GM23338 (cell line): ENCODE measurements at regions not wholly inside any gene's neighbourhood (a gene's known extent, or its start where the extent isn't known, plus 50 kb on each side); places are given as distances from the start of the nearest gene placed in this dataset.
"Not testable (repeated sequence)": the region's sequence is repeated elsewhere in the genome, so short reads cannot be mapped to it uniquely, and the experiment has no call there.

ENCODE experiments used
- ATAC-seq: fragments of 200-7000 bp; cut with Tn5 transposase; 3 replicates; pipeline ENCODE4 v1.9.1; 2020
- DNase-seq: peaks from one replicate; pipeline ENCODE4 v3.0.0-alpha.2; 2015; ENCODE audit warnings: low spot score
- H2AFZ ChIP-seq: fragments of 200-600 bp; sonication (generic); 2 replicates; pipeline ENCODE4 v1.8.0; 2016; ENCODE audit warnings: antibody characterized with exemption, mild to moderate bottlenecking, moderate library complexity
- H3F3A ChIP-seq: fragments of 200-600 bp; sonication (generic); replicated peaks from 2 replicates; pipeline ENCODE4 v1.8.0; 2017; ENCODE audit warnings: antibody characterized with exemption, mixed run types, low read depth
- H3K27ac ChIP-seq: fragments of 200-600 bp; sonication (generic); 2 replicates; pipeline ENCODE4 v1.6.1; 2016; ENCODE audit warnings: low read depth
- H3K27me3 ChIP-seq: fragments of 200-600 bp; sonication (generic); 2 replicates; pipeline ENCODE4 v1.8.0; 2016; ENCODE audit warnings: mild to moderate bottlenecking, mixed run types, moderate library complexity; ENCODE audit not compliant: insufficient read depth
- H3K36me3 ChIP-seq: fragments of 200-600 bp; sonication (generic); 2 replicates; pipeline ENCODE4 v1.8.0; 2016; ENCODE audit warnings: mild to moderate bottlenecking; ENCODE audit not compliant: insufficient read depth
- H3K4me1 ChIP-seq: fragments of 200-600 bp; sonication (generic); 2 replicates; pipeline ENCODE4 v1.8.0; 2016; ENCODE audit warnings: mild to moderate bottlenecking, moderate library complexity; ENCODE audit not compliant: insufficient read depth
- H3K4me2 ChIP-seq: fragments of 200-600 bp; sonication (generic); 2 replicates; pipeline ENCODE4 v1.7.1; 2017; ENCODE audit warnings: mixed run types
- H3K4me3 ChIP-seq: fragments of 200-600 bp; sonication (generic); 2 replicates; pipeline ENCODE4 v1.6.1; 2016; ENCODE audit warnings: mixed run types
- H3K79me2 ChIP-seq: fragments of 200-600 bp; sonication (generic); replicated peaks from 2 replicates; pipeline ENCODE4 v1.8.0; 2017; ENCODE audit warnings: mild to moderate bottlenecking; ENCODE audit not compliant: insufficient read depth
- H3K9me2 ChIP-seq: fragments of 200-600 bp; sonication (generic); 2 replicates; pipeline ENCODE4 v1.8.0; 2017; ENCODE audit not compliant: insufficient read depth
- H4K20me1 ChIP-seq: fragments of 200-600 bp; sonication (generic); replicated peaks from 2 replicates; pipeline ENCODE4 v1.8.0; 2017; ENCODE audit warnings: mild to moderate bottlenecking; ENCODE audit not compliant: insufficient read depth
- H3K27ac Mint-ChIP-seq: 2 replicates; pipeline ENCODE4 v1.8.0; 2020; ENCODE audit warnings: inconsistent platforms, mild to moderate bottlenecking, moderate library complexity, mixed read lengths
- H3K27me3 Mint-ChIP-seq: 3 replicates; pipeline ENCODE4 v1.8.0; 2022; ENCODE audit warnings: low read depth, mild to moderate bottlenecking, moderate library complexity, mixed read lengths, inconsistent platforms; ENCODE audit not compliant: insufficient read depth, poor library complexity
- H3K36me3 Mint-ChIP-seq: 3 replicates; pipeline ENCODE4 v1.8.0; 2021; ENCODE audit warnings: low read depth, mild to moderate bottlenecking, inconsistent platforms, moderate library complexity, mixed read lengths
- H3K4me1 Mint-ChIP-seq: 3 replicates; pipeline ENCODE4 v1.8.0; 2020; ENCODE audit warnings: mild to moderate bottlenecking, inconsistent platforms, mixed read lengths
- H3K4me3 Mint-ChIP-seq: 3 replicates; pipeline ENCODE4 v1.8.0; 2021; ENCODE audit warnings: moderate library complexity, mild to moderate bottlenecking, inconsistent platforms, mixed read lengths
- H3K9me3 Mint-ChIP-seq: 3 replicates; pipeline ENCODE4 v1.8.0; 2020; ENCODE audit warnings: moderate library complexity, mild to moderate bottlenecking, inconsistent platforms, mixed read lengths
- CTCF ChIP-seq, 2 experiments: fragments of 200-600 bp in 1 of 2; sonication (generic) in 1 of 2; conservative IDR thresholded peaks; 2 replicates each; pipeline versions ENCODE4 v1.5.1 to v1.6.1; 2016 to 2017; ENCODE audit warnings: antibody characterized with exemption in 2 of 2, low read depth in 2 of 2, mild to moderate bottlenecking in 2 of 2, moderate library complexity in 1 of 2
- EZH2 ChIP-seq: fragments of 200-600 bp; sonication (generic); IDR thresholded peaks from one replicate; pipeline ENCODE4 v1.8.0; 2017; ENCODE audit warnings: antibody characterized with exemption, mild to moderate bottlenecking, low read depth; ENCODE audit not compliant: unreplicated experiment
- JUNB ChIP-seq: IDR thresholded peaks from one replicate; pipeline ENCODE4 v1.6.1; 2016; ENCODE audit warnings: antibody characterized with exemption; ENCODE audit not compliant: unreplicated experiment
- STAT1 ChIP-seq: IDR thresholded peaks from one replicate; pipeline ENCODE4 v1.6.1; 2016; ENCODE audit warnings: antibody characterized with exemption; ENCODE audit not compliant: unreplicated experiment
- TF ChIP-seq, protein P1 (sequence below): fragments of 250-450 bp; sonication (Bioruptor Pico); IDR thresholded peaks from 2 replicates; pipeline ENCODE4 v1.5.0; 2020; ENCODE audit warnings: mild to moderate bottlenecking, moderate library complexity
- TF ChIP-seq, protein P2 (sequence below): IDR thresholded peaks from 2 replicates; pipeline ENCODE4 v1.6.1; 2016; ENCODE audit warnings: antibody characterized with exemption

GRCh38 chr10:42177793-42178689, 460.3 kb downstream of the ZNF33B start:
- H3K27me3 Mint-ChIP-seq, H3F3A ChIP-seq, H3K4me2 ChIP-seq, H3K36me3 ChIP-seq, H3K9me2 ChIP-seq, H3K79me2 ChIP-seq, H3K4me3 Mint-ChIP-seq, H3K27me3 ChIP-seq, H4K20me1 ChIP-seq, H3K4me1 Mint-ChIP-seq, H3K27ac Mint-ChIP-seq, H3K4me3 ChIP-seq, ATAC-seq, H3K27ac ChIP-seq, H2AFZ ChIP-seq, H3K4me1 ChIP-seq: not testable (repeated sequence)
- DNase-seq: peak; percentile 0
- TF ChIP-seq CTCF (conservative IDR thresholded peaks at IDR 0.05; ENCODE audit: low read depth in 2 of 2): peak; percentile 17 to 44; a peak in 2 of 4 replicates
- Mint-ChIP-seq H3K36me3 (peaks cover 38% of the 10 kb centered on the region), H3K9me3 (peaks cover 85% of the 10 kb centered on the region)

DNA sequence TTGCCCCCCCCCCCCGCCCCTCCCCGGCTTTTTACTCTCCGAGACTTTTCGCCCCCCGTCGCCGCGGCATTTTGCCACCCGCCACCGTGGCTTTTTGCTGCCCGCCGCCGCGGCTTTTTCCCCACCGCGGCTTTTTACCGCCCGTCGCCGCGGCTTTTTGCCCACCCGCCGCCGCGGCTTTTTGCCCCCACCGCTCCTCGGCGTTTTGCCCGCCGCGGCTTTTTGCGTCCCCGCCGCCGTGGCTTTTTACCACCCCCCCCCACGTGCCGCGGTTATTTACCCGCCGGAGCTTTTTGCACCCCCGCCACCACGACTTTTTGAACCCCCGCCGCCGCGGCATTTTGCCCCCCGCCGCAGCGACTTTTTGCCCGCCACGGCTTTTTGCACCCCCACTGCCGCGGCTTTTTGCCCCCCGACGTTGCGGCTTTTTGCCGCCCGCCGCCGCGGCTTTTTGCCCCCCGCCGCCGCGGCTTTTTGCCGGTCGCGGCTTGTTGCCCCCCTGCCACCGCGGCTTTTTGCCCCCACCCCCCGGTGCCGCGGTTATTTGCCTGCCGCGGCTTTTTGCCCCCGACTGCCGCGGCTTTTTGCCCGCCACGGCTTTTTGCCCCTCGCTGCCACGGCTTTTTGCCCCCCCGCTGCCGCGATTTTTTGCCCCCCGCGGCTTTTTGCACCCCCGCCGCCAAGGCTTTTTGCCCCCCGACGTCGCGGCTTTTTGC, 461.1 kb downstream of the ZNF33B start:
- Histone ChIP-seq H2AFZ (no peak overlapping the region), H3K27me3 (no peaks in the 10 kb centered on the region), H3K4me1 (no peaks in the 10 kb centered on the region), H3K79me2 (no peaks in the 10 kb centered on the region), H3K27ac (no peak overlapping the region), H3K4me3 (no peak overlapping the region), H3K4me2 (no peak overlapping the region), H3F3A (no peaks in the 10 kb centered on the region), H3K9me2 (no peaks in the 10 kb centered on the region), H4K20me1 (no peaks in the 10 kb centered on the region), H3K36me3 (no peaks in the 10 kb centered on the region)
- no peak for TF ChIP-seq EZH2
- TF ChIP-seq, protein P1, sequence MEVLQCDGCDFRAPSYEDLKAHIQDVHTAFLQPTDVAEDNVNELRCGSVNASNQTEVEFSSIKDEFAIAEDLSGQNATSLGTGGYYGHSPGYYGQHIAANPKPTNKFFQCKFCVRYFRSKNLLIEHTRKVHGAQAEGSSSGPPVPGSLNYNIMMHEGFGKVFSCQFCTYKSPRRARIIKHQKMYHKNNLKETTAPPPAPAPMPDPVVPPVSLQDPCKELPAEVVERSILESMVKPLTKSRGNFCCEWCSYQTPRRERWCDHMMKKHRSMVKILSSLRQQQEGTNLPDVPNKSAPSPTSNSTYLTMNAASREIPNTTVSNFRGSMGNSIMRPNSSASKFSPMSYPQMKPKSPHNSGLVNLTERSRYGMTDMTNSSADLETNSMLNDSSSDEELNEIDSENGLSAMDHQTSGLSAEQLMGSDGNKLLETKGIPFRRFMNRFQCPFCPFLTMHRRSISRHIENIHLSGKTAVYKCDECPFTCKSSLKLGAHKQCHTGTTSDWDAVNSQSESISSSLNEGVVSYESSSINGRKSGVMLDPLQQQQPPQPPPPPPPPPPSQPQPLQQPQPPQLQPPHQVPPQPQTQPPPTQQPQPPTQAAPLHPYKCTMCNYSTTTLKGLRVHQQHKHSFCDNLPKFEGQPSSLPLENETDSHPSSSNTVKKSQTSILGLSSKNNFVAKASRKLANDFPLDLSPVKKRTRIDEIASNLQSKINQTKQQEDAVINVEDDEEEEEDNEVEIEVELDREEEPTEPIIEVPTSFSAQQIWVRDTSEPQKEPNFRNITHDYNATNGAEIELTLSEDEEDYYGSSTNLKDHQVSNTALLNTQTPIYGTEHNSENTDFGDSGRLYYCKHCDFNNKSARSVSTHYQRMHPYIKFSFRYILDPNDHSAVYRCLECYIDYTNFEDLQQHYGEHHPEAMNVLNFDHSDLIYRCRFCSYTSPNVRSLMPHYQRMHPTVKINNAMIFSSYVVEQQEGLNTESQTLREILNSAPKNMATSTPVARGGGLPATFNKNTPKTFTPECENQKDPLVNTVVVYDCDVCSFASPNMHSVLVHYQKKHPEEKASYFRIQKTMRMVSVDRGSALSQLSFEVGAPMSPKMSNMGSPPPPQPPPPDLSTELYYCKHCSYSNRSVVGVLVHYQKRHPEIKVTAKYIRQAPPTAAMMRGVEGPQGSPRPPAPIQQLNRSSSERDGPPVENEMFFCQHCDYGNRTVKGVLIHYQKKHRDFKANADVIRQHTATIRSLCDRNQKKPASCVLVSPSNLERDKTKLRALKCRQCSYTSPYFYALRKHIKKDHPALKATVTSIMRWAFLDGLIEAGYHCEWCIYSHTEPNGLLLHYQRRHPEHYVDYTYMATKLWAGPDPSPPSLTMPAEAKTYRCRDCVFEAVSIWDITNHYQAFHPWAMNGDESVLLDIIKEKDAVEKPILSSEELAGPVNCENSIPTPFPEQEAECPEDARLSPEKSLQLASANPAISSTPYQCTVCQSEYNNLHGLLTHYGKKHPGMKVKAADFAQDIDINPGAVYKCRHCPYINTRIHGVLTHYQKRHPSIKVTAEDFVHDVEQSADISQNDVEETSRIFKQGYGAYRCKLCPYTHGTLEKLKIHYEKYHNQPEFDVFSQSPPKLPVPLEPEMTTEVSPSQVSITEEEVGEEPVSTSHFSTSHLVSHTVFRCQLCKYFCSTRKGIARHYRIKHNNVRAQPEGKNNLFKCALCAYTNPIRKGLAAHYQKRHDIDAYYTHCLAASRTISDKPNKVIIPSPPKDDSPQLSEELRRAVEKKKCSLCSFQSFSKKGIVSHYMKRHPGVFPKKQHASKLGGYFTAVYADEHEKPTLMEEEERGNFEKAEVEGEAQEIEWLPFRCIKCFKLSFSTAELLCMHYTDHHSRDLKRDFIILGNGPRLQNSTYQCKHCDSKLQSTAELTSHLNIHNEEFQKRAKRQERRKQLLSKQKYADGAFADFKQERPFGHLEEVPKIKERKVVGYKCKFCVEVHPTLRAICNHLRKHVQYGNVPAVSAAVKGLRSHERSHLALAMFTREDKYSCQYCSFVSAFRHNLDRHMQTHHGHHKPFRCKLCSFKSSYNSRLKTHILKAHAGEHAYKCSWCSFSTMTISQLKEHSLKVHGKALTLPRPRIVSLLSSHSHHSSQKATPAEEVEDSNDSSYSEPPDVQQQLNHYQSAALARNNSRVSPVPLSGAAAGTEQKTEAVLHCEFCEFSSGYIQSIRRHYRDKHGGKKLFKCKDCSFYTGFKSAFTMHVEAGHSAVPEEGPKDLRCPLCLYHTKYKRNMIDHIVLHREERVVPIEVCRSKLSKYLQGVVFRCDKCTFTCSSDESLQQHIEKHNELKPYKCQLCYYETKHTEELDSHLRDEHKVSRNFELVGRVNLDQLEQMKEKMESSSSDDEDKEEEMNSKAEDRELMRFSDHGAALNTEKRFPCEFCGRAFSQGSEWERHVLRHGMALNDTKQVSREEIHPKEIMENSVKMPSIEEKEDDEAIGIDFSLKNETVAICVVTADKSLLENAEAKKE (CRISPR knock-in tag): no peak
- TF ChIP-seq, protein P2, sequence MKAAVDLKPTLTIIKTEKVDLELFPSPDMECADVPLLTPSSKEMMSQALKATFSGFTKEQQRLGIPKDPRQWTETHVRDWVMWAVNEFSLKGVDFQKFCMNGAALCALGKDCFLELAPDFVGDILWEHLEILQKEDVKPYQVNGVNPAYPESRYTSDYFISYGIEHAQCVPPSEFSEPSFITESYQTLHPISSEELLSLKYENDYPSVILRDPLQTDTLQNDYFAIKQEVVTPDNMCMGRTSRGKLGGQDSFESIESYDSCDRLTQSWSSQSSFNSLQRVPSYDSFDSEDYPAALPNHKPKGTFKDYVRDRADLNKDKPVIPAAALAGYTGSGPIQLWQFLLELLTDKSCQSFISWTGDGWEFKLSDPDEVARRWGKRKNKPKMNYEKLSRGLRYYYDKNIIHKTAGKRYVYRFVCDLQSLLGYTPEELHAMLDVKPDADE: no peak
- TF ChIP-seq JUNB: no peak
- TF ChIP-seq STAT1: no peak
- Mint-ChIP-seq H3K9me3 (peaks cover 87% of the 10 kb centered on the region), H3K27me3 (peaks cover 4% of the 10 kb centered on the region), H3K4me3 (no peak overlapping the region), H3K4me1 (no peaks in the 10 kb centered on the region), H3K36me3 (peaks cover 36% of the 10 kb centered on the region), H3K27ac (no peak overlapping the region)
- DNase-seq: no peak
- ATAC-seq: no peak
